Fibroblast of pulmonary artery (primary cell): ENCODE measurements at regions not wholly inside any gene's neighbourhood (a gene's known extent, or its start where the extent isn't known, plus 50 kb on each side); places are given as distances from the start of the nearest gene placed in this dataset.

Source experiments
- DNase-seq: peaks from one replicate; pipeline ENCODE4 v3.0.0-alpha.2; 2010; ENCODE audit warnings: low read depth
- H3K4me3 ChIP-seq: replicated peaks from 2 replicates; pipeline ENCODE4 v1.5.1; 2011; ENCODE audit warnings: low read depth, mild to moderate bottlenecking, control low read depth, low read length, moderate library complexity
- CTCF ChIP-seq: IDR thresholded peaks from 2 replicates; pipeline ENCODE4 v1.5.1; 2011; ENCODE audit warnings: mild to moderate bottlenecking, control low read depth, low read length, inconsistent platforms; ENCODE audit errors: missing control alignments

- TF ChIP-seq CTCF, result no peak
- no peak overlapping the region for H3K4me3 ChIP-seq
Observed at GRCh38 chr6:27528714-27529113, 55.8 kb upstream of the ZNF184 start.

More at GRCh38 chr6:27528714-27529113, 55.8 kb upstream of the ZNF184 start:
- DNase-seq, result no peak
